ENCODE measurements at regions not wholly inside any gene's neighbourhood (a gene's known extent, or its start where the extent isn't known, plus 50 kb on each side); places are given as distances from the start of the nearest gene placed in this dataset.

DNA sequence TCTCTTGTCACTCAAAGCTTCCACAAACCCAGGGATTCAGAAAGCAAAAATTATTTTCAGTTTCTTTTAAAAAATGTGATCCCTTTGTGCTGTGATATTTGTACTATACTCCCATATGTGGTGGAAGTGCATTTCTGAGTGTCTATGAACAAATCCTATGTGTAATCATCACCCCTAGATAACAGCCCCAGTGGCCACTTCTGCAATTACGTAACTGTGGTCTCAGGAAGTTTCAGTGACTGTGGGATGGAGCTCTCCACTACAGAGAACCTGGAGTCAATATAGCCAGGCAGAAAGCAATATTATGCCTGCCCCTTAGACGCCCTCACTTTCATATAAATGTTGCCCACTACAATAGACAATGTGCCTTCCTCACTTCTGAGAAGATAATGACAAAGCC is 1101.7 kb upstream of the GHITM start:
- DNase-seq (ENCODE audit: extremely low read depth in 1 of 11, low read depth in 9 of 11, low spot score in 4 of 11) = no peak

DNA sequence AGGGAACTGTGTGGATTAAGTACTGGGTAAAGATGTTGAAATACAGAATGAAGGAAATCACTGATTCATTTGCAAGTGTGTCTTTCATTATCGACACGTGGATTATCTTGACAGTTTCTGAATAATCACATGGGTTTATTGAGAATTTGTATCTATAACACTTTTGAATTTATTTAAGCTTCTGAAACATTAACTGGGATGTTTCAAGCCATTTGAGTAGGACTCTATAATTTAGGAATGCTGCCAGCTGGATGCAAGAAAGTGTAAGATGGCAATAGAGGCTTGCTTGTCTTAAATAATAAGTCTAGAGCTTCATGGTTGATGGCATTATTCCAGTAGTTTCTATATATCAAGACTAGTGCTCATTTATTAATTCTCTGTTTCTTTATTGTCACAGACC is 1100.7 kb upstream of the GHITM start:
- DNase-seq (ENCODE audit: extremely low read depth in 1 of 11, low read depth in 9 of 11, low spot score in 4 of 11) = no peak

DNA sequence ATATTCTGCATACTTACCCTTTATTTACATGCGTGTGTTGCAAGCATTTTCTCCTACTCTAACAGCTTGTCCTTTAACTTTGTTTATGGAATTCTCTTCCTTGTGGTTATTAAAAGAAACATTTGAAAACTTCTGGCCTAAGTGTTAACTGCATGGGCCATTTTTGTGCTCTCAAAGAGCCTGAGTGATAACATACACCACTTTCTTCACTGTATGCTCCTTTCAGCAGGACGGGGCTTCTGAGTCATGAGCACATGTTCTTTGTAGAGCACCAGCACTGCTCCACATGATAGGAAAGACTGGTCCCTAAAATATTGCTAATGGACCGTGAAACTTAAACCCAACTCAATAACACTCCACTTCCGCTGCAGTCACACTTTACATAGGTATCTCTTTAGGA is 1093.6 kb upstream of the GHITM start:
- DNase-seq (ENCODE audit: extremely low read depth in 1 of 11, low read depth in 9 of 11, low spot score in 4 of 11) = no peak

DNA sequence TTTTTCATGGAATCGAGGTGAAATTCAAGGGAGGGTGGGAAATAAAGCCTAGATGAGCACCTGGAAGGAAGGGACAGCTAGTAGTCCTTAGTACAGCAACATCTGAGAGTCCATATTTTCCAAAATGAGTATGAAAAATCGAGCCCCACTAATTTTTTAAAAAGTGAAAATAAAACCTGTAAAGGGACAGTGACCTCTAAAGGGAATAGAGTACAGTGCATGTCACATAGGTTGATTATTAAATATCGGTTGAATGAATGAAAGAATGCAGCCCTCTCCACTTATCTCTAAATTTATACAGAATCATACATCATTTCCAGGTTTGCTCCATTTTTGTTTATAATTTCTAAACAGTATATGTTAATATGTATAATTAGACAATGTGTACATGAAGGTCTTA is 1088.5 kb upstream of the GHITM start:
- DNase-seq (ENCODE audit: extremely low read depth in 1 of 11, low read depth in 9 of 11, low spot score in 4 of 11) = no peak

DNA sequence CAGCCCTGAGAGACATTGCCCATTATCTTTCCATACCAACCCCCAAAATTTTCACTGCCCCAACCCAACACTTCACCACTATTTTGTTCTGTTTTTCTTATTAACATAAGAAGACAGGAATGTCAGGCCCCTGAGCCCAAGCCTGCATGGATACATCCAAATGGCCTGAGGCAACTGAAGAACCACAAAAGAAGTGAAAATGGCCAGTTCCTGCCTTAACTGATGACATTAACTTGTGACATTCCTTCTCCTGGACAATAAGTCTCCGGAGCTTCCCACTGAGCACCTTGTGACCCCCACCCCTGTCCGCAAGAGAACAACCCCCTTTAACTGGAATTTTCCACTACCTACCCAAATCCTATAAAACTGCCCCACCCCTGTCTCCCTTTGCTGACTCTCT is 1076.4 kb upstream of the GHITM start:
- DNase-seq (ENCODE audit: extremely low read depth in 1 of 11, low read depth in 9 of 11, low spot score in 4 of 11) = no peak

DNA sequence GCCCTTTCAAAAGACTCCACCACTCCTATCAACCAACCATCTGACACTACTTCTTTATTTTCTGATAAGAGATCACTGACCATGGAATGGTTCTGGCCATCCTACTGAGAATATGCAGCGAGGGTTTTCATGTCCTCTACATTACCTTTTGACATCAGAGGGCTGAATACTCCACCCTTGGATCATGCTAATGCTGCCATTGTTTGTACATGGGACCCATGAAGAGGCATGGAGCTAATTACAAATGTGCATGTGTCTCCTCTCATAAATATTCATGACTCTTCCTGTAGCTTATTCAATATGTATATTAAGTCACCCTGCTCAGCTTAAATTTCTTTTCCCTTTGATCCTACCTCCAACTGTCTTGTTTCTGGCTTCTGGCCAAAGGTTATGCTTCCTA is 1065.8 kb upstream of the GHITM start:
- no peak for DNase-seq (ENCODE audit: extremely low read depth in 1 of 11, low read depth in 9 of 11, low spot score in 4 of 11)

DNA sequence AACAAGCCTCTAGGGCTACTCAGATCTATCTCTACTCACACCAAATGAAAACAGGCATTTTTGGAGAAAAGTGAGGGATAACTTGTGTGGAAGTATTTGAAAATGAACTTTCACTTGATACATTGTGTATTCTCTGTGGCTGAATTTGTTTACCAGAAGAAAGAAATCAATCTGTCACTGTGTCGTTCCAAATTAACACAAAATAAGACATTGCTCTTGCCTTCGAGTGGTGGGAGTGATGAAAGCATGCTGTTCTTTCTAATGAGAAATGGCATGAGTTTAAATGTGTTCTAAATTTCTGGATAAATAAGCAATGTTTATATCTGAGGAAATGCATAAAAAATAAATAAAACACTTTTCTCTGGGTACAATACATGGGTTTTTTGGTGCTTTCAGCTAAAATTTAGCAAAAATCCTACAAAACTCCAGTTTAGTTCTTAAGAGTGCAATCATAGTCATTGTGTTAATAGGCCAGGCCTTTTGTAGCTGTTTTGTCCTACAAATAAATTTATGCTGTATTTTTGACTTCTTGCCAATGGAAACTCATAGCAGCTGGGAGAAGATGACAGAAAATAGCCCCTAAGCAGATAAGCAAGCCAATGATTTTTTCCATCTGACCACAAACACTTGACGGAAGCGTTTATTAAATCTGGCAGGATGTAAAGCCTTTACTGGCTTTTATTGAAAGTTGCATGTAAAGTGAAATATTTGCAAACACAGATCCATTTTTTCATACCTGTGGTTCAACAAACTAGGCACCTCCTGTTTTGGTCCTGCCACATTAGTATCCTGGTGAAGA is 1064.1 kb upstream of the GHITM start:
- DNase-seq (ENCODE audit: extremely low read depth in 1 of 11, low read depth in 9 of 11, low spot score in 4 of 11) = peak; percentile 24 to 78 (median 47)

DNA sequence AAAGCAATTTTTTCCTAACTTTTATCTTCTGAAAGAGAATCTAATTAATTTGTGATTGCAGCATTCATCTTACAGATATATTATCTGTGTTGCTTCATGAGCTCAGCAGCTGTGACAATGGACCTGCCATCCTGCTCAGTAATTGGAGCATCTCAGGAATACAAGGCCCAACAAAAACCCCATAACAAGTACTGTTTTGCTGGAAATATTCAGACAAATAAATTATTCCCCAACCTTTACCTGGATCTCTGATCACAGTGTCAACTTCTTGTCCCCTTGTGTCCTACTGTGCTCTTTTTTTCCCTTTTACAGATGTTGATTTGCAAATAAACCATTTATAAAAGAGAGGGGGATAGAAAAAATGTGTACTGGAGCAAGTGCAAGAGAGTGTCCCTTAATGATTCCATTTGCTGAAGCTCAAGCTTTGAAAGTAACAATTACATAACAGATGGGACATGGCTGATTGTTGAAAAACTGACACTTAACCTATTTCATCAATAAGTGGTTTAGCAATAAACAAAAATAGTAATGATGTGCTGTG is 1063.4 kb upstream of the GHITM start:
- DNase-seq (ENCODE audit: extremely low read depth in 1 of 11, low read depth in 9 of 11, low spot score in 4 of 11) = no peak

DNA sequence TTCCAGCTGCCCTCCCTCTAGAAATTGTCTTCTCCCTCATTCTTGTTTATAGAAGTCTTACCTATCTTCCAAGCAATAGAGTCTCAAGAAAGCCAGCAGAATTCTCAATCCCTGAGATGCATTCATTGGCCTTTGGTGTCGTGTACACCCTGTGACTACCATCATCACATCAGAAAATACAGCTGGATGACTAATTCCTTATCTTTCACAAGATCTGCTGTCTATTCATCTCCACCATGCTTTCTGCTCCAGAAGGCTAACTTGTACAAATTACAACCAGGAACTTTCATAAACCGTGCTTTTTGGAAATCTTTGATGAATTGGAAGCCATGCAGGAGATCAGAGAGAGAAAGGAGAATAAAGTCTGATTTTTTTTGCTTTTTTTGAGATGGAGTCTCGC is 1062.9 kb upstream of the GHITM start:
- no peak for DNase-seq (ENCODE audit: extremely low read depth in 1 of 11, low read depth in 9 of 11, low spot score in 4 of 11)

DNA sequence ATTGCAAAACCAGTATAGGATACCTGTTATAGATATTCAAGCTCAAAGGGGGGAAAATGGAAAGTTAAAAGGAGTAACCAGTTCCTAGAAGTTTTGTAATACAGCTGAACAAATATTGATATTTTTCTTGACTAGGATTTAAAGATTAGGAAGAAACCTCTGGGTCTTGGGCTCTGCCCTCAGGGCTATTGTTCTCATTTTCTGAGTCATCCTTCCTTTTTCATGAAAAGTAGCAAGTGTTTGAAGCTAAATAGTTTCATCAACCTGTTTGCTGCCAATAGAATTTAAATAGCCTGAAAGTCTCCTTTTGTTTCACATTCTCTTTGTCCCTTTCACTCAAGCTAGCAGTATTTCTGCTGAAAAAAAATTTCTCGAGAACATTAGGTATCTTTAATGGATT is 1061.1 kb upstream of the GHITM start:
- no peak for DNase-seq (ENCODE audit: extremely low read depth in 1 of 11, low read depth in 9 of 11, low spot score in 4 of 11)

DNA sequence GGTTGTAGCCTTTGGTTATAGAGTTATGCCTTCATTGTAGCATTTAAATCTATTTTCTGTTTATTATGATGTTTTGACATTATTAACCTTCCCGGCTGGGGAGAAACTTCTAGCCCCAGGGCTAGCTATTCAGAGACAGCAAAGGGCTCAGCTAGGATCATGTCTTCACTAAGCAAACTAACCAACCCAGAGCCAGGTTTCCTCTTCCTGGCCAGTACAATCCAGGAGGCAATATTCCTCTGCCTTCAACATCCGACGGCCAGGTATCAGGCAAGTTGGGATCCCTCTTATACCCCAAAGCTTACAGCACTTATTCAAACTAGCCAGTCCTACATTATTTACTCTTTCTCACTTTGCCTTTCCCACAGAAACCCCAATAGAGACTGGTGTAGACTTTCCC is 1060.7 kb upstream of the GHITM start:
- DNase-seq (ENCODE audit: extremely low read depth in 1 of 11, low read depth in 9 of 11, low spot score in 4 of 11) = no peak

DNA sequence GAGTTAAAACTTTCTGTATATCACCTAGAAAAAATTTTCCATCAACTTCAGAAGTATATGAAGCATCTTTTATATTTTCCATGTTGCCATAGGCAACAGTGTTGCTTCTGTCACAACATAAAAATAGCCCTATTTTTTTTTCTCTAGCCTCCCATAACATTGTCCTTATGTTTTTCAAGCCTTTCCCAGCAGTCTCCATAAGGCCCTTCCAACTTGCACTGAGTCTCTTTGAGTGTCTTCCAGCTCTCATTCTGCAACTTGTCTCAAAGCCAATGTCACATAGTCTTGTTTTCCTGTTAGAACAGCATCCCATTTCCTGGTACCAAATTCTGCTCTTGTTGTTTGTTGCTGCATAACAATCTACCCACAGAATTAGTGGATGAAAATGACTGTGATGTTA is 1055.5 kb upstream of the GHITM start:
- DNase-seq (ENCODE audit: extremely low read depth in 1 of 11, low read depth in 9 of 11, low spot score in 4 of 11) = peak in 4 of 11 donors; percentile 6 to 21 (median 10)

DNA sequence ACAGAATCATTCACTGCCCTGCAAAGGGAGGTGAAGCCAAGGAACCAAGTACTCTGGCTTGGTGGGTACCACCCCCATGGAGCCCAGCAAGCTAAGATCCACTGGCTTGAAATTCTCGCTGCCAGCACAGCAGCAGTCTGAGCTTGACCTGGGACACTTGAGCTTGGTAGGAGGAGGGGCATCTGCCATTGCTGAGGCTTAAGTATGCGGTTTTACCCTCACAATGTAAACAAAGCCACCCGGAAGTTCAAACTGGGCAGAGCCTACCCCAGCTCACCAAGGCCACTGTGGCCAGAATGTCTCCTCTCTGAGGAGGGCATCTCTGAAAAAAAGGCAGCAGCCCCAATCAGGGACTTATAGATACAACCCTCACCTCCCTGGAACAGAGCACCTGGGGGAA is 1050.0 kb upstream of the GHITM start:
- DNase-seq (ENCODE audit: extremely low read depth in 1 of 11, low read depth in 9 of 11, low spot score in 4 of 11) = no peak

DNA sequence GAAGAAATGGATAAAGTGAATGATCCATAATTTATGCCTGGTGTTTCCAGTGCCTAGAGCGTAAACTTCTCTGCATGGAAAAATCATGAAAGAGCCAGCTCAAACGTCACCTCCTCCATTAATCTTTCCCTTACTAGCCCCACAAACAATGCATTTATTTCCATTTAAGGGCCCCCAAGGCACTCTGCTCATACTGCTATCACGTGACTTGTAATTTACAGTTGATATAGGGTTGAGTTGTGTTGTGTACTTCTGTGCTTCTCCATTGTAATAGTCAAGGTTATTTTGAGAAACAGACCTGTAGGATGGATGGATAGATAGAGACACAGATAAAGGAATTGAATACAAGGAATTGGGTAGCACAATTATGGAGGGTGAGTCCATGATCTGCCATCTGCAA is 1034.7 kb upstream of the GHITM start:
- no peak for DNase-seq (ENCODE audit: extremely low read depth in 1 of 11, low read depth in 9 of 11, low spot score in 4 of 11)

DNA sequence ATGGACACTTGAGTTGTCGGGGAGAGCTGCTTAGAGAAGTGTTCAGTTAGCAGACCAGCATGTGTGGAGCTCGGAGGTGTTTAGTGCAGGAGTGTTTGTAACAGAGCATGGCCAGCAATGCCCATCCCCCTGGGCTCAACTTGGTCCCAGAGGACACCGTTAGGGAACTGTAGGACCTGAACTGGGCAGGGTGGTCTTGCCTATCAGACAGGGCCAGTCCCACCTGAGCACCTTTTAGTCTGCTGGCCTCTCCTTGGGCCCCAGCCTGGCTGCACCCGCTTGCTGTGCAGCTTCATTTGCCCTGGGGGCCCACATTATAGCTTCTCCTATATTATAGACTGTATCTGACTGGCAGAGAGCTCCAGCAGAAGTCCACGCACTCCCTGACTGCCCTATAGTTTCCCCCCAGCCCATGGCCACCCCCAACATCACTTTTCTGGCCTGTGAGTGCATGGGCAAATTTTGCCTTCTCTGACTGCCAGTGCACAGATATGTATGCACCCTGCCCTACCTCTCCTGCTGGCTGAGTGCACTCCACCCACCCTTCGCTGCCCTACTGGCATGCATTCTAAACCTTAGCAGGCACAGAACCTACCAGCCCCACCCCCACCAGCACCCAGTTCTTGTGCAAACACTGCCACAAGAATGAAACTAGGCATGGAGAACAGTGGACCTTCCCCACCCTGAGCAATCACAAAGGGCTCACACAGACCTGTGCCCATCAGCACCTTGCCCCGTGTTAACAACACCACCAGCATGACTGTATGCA is 1030.6 kb upstream of the GHITM start:
- no peak for DNase-seq (ENCODE audit: extremely low read depth in 1 of 11, low read depth in 9 of 11, low spot score in 4 of 11)

DNA sequence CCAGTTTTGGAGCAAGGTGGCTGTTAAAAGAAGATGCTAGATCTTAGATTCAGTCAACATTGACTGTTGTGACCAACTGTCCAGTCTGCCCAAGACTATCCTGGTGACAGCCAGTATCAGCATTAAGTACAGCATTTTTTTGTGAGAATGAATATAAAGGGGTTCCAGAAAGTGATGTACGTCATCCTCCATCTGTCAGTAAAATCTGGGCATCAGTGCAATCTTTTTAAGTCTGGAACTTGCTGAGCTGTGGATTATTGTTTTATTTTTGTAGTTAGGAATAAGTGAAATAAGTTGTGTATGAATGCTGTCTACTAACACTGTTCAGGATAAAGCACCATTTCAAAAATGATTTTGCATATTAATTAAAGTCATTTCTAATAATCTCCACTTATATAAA is 1020.0 kb upstream of the GHITM start:
- DNase-seq (ENCODE audit: extremely low read depth in 1 of 11, low read depth in 9 of 11, low spot score in 4 of 11) = no peak

DNA sequence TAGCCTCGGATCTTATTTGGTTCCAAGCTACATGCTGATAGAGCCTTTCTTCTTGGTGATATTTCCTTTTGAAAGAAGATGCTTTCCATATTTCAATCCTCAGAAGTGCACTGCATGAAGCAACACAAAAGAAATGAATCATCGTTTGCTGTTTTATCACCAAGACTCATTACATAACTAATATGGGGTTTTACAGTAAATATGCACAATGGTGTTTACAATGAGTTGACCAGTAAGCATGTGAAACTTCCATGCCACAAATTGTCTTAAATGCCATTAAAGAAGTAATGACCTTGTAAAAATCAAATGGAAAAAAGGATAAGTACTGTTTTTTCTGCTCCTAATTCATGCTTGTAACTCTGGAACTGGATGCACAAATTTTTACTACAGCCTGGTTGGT is 1017.0 kb upstream of the GHITM start:
- DNase-seq (ENCODE audit: extremely low read depth in 1 of 11, low read depth in 9 of 11, low spot score in 4 of 11) = no peak

DNA sequence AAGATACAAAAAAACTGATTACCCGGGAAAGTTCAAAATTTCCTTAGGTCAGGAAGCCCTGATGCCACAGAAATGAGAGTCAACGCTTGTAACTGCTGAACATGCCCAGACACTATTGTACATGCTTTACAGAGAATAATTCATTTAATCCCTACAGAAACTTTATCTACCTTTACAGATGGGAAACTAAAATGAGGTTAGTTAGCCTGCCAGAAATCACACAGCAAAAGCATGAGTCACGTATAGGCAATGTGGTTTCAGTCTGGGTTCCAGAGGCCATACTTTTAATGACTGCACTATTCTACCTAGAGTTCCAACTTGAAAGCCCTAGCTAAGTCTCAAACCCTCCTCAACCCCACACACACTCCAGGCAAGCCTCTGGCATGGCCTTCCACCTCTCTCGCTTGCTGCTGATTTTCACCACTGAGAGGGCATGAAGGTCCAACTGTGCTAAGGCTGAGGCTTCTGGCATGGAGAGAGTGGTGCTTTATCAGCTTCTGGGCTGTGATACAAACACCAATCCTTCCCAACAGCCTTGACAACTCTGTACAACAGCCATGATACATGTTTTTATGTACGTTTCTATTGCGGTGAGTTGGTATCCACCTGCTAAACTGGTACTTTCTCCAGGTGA is 1011.2 kb upstream of the GHITM start:
- no peak for DNase-seq (ENCODE audit: extremely low read depth in 1 of 11, low read depth in 9 of 11, low spot score in 4 of 11)

DNA sequence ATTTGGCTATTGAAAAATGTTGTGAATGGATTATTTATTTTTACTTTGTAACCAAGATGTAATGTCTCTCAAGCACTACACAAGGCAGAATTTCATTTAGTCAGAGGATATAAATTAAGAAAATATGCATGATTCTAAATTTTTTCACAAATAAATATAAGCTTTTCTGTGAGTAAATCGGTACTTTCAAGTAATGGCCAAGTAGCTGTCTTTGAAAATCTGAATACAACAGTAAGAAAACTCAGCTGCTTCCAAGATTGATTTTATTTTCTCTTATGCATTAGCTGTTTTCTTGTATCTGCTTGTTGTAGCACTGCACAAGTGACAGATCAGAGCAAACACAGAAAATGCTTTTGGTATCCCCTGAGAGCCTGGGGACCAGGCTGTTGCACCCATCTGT is 998.5 kb upstream of the GHITM start:
- DNase-seq (ENCODE audit: extremely low read depth in 1 of 11, low read depth in 9 of 11, low spot score in 4 of 11) = no peak

DNA sequence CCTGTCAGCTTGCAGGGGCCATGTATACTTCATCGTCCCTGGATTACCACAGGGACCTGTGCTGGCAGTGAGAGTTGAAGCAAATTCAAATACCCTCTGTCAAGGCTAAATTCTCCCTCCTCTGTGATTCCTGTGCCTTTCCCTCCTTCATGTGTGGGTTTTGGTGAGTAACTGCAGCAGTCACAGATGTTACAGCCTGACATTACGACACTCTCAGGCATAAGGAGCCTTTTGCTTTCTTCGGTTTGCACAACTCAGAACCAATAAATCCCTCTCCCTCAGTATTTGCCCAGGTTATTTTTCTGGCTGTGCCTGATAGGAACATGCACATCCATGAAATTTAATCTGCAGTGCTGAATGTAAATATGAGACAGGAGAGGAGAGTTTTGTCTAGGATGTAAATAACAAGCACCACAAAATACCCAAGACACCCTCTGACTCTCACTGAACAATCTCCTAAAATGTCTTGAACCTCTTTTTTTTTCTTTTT is 997.2 kb upstream of the GHITM start:
- no peak for DNase-seq (ENCODE audit: extremely low read depth in 1 of 11, low read depth in 9 of 11, low spot score in 4 of 11)
